ENCODE measurements at regions not wholly inside any gene's neighbourhood (a gene's known extent, or its start where the extent isn't known, plus 50 kb on each side); places are given as distances from the start of the nearest gene placed in this dataset.
A peak's percentile ranks its signal among the peaks of the same experiment; 100 is the strongest.

DNA sequence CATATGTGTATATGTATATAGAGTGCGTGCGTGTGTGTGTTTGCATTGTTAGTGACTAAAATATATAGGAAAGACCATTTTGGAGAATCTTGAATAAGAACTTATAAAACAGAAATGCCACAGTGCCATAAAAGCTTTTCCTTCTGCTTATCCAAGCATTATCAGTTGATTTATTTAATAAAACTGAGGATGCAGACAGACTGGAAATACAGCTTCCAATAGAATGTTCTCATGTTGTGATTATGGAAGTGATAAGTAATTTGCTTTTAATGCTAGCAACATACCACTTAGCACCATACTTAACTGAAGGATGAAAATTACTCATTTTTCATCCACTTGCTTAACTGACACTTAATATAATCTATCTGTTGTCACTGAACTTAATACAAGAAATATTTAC lies 820.1 kb downstream of the TFAP2A start:
- ATAC-seq (ENCODE audit: insufficient read depth, low FRiP score) (no peak), DNase-seq (no peak)
- Histone ChIP-seq H3K27me3 (ENCODE audit: control insufficient read depth in 3 of 3, insufficient read depth in 3 of 3, low read length in 2 of 3) (no peaks in the 10 kb centered on the region), H3K36me3 (ENCODE audit: control insufficient read depth in 4 of 4, insufficient read depth in 4 of 4, low read length in 4 of 4) (no peaks in the 10 kb centered on the region), H3K4me3 (no peak overlapping the region), H3K9ac (ENCODE audit: insufficient read depth in 1 of 2, low read length in 2 of 2) (no peak overlapping the region), H3K27ac (ENCODE audit: low read depth in 1 of 2, low read length in 1 of 2) (no peak overlapping the region), H3K4me1 (ENCODE audit: control insufficient read depth in 5 of 5, insufficient read depth in 5 of 5, low read length in 5 of 5) (no peaks in the 10 kb centered on the region), H3K9me3 (ENCODE audit: control insufficient read depth in 4 of 4, insufficient read depth in 3 of 4, low read length in 3 of 4) (no peaks in the 10 kb centered on the region)
- TF ChIP-seq CTCF (IDR thresholded peaks at IDR 0.05; ENCODE audit: control extremely low read depth, extremely low read depth): no peak
- 92 to 96% methylated on average over 2 of the region's 2 CpGs for WGBS, 2 donors

GRCh38 chr6:9593554-9593953 lies 821.3 kb downstream of the TFAP2A start:
- no peak for TF ChIP-seq CTCF (IDR thresholded peaks at IDR 0.05; ENCODE audit: control extremely low read depth, extremely low read depth)
- ATAC-seq (ENCODE audit: insufficient read depth, low FRiP score) (no peak), DNase-seq (no peak)
- Histone ChIP-seq H3K36me3 (ENCODE audit: control insufficient read depth in 4 of 4, insufficient read depth in 4 of 4, low read length in 4 of 4) (no peaks in the 10 kb centered on the region), H3K4me1 (ENCODE audit: control insufficient read depth in 5 of 5, insufficient read depth in 5 of 5, low read length in 5 of 5) (no peaks in the 10 kb centered on the region), H3K27me3 (ENCODE audit: control insufficient read depth in 3 of 3, insufficient read depth in 3 of 3, low read length in 2 of 3) (no peaks in the 10 kb centered on the region), H3K4me3 (no peak overlapping the region), H3K9me3 (ENCODE audit: control insufficient read depth in 4 of 4, insufficient read depth in 3 of 4, low read length in 3 of 4) (no peaks in the 10 kb centered on the region), H3K9ac (ENCODE audit: insufficient read depth in 1 of 2, low read length in 2 of 2) (no peak overlapping the region), H3K27ac (ENCODE audit: low read depth in 1 of 2, low read length in 1 of 2) (no peak overlapping the region)
- WGBS, 2 donors: 73 to 85% methylated on average over 3 of the region's 3 CpGs

DNA sequence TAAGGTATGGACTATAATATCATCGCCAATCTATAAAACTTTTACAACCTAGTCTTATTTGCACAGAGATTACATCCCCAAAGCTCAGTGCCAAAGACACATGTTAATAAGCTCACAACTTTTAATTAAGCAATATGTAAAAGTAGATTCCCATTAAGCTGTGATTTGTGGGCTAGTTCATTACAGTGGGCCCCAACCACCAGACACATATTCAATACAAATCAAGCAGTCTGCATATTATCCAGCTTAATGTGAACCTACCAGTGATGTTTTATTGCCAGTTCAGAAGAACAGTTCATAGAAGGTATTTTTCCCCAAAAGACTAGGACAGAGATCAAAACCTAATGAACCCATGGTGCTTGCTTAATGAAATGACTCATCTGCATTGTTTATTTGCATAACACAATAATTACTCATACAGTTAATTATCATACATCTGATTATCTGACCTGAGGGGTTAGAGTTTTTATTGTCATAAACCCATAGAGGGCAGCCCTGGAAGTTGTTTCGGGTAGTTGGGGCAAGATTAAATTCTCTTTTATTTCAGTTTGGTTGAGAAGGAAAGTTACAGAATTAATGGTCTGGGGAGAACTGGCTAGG lies 831.0 kb downstream of the TFAP2A start:
- no peak for ATAC-seq (ENCODE audit: insufficient read depth, low FRiP score)
- DNase-seq: no peak
- Histone ChIP-seq H3K4me3 (no peak overlapping the region), H3K27ac (ENCODE audit: low read depth in 1 of 2, low read length in 1 of 2) (no peak overlapping the region), H3K4me1 (ENCODE audit: control insufficient read depth in 5 of 5, insufficient read depth in 5 of 5, low read length in 5 of 5) (peaks cover 0 to 2% (median 0%) of the 10 kb centered on the region in 5 donors), H3K36me3 (ENCODE audit: control insufficient read depth in 4 of 4, insufficient read depth in 4 of 4, low read length in 4 of 4) (no peaks in the 10 kb centered on the region), H3K9ac (ENCODE audit: insufficient read depth in 1 of 2, low read length in 2 of 2) (no peak overlapping the region), H3K27me3 (ENCODE audit: control insufficient read depth in 3 of 3, insufficient read depth in 3 of 3, low read length in 2 of 3) (no peaks in the 10 kb centered on the region), H3K9me3 (ENCODE audit: control insufficient read depth in 4 of 4, insufficient read depth in 3 of 4, low read length in 3 of 4) (peaks cover 0 to 4% (median 0%) of the 10 kb centered on the region in 4 donors)
- no peak for TF ChIP-seq CTCF (IDR thresholded peaks at IDR 0.05; ENCODE audit: control extremely low read depth, extremely low read depth)
- WGBS, 2 donors: 91 to 92% methylated on average over 2 of the region's 2 CpGs

DNA sequence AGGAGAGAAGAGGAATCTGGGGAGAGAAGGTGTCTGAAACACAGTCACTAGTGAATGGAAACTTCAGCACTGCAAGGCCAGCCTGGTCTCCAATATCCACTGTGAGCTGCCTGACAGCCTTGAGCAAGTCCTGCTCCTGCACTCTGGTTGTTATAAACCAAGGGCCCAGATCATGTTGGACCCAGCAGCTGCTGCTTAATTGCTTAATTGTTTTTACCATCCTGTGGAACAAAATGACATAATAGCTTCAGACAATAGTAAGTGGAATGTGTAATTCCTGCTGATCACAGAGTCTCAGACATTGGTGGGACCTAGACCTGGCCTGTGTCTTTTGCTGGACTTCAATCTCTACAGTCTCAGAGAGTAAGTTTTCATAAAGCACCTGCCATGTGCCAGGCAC lies 833.7 kb downstream of the TFAP2A start:
- H3K27ac ChIP-seq (ENCODE audit: low read depth in 1 of 2, low read length in 1 of 2): no peak overlapping the region
- DNase-seq: peak in 1 of 3 donors; percentile 16
- H3K9me3 ChIP-seq (ENCODE audit: control insufficient read depth in 4 of 4, insufficient read depth in 3 of 4, low read length in 3 of 4): no peaks in the 10 kb centered on the region
- peaks cover 0 to 2% (median 0%) of the 10 kb centered on the region in 5 donors for H3K4me1 ChIP-seq (ENCODE audit: control insufficient read depth in 5 of 5, insufficient read depth in 5 of 5, low read length in 5 of 5)
- no peak overlapping the region for H3K9ac ChIP-seq (ENCODE audit: insufficient read depth in 1 of 2, low read length in 2 of 2)
- no peaks in the 10 kb centered on the region for H3K27me3 ChIP-seq (ENCODE audit: control insufficient read depth in 3 of 3, insufficient read depth in 3 of 3, low read length in 2 of 3)
- no peaks in the 10 kb centered on the region for H3K36me3 ChIP-seq (ENCODE audit: control insufficient read depth in 4 of 4, insufficient read depth in 4 of 4, low read length in 4 of 4)
- H3K4me3 ChIP-seq: no peak overlapping the region
- TF ChIP-seq CTCF (IDR thresholded peaks at IDR 0.05; ENCODE audit: control extremely low read depth, extremely low read depth): no peak
- no peak for ATAC-seq (ENCODE audit: insufficient read depth, low FRiP score)
